ENCODE measurements at regions not wholly inside any gene's neighbourhood (a gene's known extent, or its start where the extent isn't known, plus 50 kb on each side); places are given as distances from the start of the nearest gene placed in this dataset.

DNA sequence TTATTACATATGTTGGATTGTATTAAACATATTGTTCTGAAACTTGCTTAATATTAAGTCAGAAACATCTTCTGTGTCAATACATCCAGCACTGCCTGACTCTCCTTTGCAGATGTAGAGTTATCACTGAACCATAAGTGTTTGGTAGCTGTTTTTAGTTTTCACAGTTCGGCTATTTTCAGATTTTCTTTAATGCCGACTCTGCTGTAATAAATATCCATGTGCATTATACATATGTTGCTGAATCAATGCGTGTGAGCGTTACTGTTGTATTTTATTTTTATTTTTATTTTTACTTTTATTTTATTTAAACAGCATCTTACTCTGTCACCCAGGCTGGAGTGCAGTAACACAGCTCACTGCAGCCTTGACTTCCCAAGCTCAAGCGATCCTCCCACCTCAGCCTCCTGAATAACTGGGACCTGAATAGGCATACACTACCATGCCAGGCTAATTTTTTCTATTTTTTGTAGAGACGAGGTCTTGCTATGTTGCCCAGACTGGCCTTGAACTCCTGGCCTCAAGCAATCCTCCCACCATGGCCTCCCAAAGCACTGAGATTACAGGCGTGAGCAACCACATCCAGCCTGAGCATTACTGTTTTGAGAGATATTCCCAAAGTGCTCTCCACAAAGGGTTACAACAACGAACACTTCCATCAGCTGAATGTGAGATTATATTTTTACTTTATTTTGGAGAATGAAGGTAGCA lies 50.7 kb upstream of the NOCT start:
- no peak for DNase-seq (ENCODE audit: low read depth in 2 of 2)

DNA sequence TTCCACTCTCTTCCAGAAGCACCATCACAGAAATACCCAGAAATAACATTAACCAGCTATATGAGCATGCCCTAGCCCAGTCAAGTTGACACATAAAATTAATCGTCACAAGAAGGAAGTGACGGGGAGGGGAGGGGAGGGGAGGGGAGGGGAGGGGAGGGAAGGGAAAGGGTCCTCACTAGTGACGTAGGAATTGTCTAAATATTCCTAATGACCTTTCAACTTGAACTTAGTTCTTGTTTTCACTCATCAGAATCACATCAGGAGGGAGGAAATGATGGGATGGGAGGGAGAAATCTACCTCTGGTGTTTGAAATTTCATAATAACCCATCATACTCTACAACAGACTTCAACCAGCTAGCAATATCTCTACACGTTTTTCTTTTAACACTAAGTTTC lies 52.2 kb upstream of the NOCT start:
- DNase-seq (ENCODE audit: low read depth in 2 of 2): no peak

DNA sequence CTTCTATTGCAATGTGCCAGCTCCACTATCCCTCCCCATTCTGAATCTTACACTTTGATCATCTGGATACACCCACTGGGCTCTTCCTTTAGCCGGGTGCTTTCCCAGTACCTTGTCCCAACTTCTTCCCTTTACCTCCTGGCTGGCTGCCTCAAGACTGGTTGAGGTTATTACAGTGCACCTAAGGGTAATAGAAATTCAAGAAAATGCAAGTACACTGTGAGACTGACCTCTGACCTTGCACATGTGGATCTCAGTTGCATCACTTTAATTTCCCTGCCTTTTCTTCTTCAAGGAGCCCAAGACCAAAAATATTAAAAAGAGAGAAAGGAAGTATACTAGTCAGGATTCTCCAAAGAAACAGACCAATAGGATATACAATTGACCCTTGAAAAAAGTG lies 53.9 kb upstream of the NOCT start:
- no peak for DNase-seq (ENCODE audit: low read depth in 2 of 2)

DNA sequence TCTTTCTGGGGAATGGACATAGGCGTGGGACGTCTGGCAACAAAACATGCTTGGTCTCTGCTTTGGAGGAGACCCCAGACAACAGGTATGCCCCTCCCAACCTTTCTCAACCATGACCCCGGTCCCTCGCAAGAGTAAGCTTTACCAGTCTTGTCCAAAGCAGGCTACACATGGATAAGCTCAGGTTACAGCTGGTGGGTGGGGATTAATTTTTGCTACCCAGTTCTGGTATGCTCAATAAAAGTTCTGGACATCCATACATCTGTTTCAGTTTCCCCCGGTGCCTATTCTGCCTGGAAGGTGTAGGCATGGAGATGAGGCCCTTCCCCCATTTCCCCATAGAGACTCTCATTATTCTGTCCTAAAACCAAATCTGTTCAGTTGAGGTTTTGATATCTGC lies 54.5 kb upstream of the NOCT start:
- DNase-seq (ENCODE audit: low read depth in 2 of 2): no peak

- no peak for DNase-seq (ENCODE audit: low read depth in 2 of 2)
These were observed 55.3 kb upstream of the NOCT start for GRCh38 chr4:138960175-138960710.

DNA sequence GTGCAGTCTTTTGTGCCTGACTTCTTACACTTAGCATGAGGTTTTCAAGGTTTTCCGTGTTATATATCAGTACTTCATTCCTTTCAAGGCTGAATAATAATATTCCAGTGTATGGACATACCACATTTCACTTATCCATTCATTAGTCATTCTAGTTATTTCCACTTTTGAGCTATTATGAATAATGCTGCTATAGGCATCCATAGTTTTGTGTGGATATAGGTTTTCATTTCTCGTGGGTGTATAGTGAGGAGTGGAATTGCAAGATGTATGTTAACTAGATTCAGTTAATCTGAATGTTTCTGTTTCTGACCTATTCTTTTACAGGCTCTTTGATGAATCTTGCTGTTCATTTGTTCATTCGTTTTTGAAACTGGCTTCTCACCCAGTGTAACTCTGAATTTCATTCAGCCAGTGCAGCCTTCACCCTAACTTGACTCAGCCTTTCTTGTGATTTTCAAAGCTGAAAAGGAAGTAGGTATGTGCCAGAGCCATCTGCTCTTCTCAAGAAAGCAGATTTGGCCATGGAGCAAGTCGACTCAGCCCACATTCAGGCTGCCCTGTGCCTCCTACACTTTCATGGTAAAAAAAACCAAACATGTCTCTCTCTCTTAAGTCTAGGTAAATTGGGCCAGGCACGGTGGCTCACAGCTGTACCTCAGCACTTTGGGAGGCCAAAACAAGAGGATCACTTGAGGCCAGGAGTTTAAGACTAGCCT lies 56.3 kb upstream of the NOCT start:
- no peak for DNase-seq (ENCODE audit: low read depth in 2 of 2)

GRCh38 chr4:138958519-138958918 lies 57.1 kb upstream of the NOCT start:
- DNase-seq (ENCODE audit: low read depth in 2 of 2): no peak

- no peak for DNase-seq (ENCODE audit: low read depth in 2 of 2)
These were observed 58.3 kb upstream of the NOCT start for GRCh38 chr4:138957302-138957701.

- no peak for DNase-seq (ENCODE audit: low read depth in 2 of 2)
These were observed 61.2 kb upstream of the NOCT start for GRCh38 chr4:138954428-138954827.

- DNase-seq (ENCODE audit: low read depth in 2 of 2): no peak
These were observed 61.6 kb upstream of the NOCT start for GRCh38 chr4:138953961-138954371.

DNA sequence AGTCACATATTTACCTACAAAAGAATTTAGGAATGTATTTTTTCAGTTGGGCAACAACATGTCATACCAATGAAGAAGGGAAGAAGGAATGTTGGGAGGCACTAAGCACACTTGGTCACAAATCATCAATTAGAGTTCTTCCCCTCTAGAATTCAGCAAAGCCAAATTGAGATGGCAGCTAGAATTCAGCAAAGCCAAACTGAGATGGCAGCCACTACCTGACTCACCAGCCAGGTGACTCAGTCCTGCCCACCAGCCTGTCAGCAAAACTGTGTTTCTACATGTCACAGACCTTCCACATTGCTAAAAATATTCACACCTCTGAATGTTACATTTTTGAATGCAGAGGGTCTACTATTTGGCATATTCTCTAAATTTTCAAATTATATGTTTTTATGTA lies 63.2 kb upstream of the NOCT start:
- peak; percentile 4 to 15 for DNase-seq (ENCODE audit: low read depth in 2 of 2)

GRCh38 chr4:138951764-138952163 lies 63.8 kb upstream of the NOCT start:
- no peak for DNase-seq (ENCODE audit: low read depth in 2 of 2)

- DNase-seq (ENCODE audit: low read depth in 2 of 2): no peak
These were observed 65.7 kb upstream of the NOCT start for GRCh38 chr4:138949866-138950265.

DNA sequence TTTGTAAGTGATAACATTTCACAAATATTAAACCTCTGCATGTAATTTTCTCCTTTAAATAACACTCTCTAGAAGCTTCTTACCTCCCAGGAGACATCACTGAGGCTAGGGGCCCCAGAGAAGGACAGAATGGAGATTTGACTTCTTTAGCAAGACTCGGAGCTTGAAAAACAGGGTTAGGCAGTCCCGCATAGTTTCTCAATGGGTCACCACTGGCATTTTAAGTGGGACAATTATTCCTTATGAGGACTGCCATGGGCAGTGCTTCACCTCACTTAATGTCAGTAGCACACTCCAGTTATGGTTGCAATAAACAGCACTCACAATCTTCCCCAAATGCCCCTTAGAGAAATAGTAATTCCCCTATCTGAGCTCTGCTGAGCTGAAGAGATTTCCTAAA lies 66.7 kb upstream of the NOCT start:
- no peak for DNase-seq (ENCODE audit: low read depth in 2 of 2)

DNA sequence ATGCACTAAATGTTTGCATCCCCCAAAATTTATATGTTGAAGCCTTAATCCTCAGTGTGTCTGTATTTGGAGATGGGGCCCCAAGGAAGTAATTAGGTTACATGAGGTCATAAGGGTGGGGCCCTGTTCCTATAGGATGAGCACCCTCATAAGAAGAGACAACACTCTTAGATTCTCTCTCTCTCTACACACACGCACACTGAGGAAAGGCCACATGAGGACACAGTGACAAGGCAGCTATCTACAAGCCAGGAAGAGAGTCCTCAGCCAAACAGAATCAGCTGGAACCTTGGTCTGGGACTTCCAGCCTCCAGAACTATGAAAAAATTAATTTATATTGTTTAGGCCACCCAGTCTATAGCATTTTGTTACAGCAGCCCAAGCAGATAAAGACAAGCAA lies 69.3 kb upstream of the NOCT start:
- DNase-seq (ENCODE audit: low read depth in 2 of 2): no peak

DNA sequence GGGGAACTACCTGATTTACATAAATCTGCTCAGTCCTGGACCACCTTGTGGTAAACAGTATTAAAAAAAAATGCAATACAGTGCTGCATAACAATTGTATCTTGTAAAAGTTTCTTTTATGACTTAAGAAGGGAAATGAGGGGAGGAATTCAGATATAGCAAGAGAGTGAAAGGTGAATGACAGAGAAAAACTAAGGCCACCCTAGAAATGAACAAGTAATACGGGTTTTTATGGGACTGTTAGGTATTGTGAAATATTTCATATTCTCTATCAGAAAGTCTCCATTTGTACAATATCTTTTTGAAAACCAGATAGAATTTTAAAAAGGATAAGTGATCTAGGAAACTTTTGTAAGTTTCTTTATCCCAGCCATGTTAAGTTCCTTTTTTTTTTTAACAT lies 69.7 kb upstream of the NOCT start:
- DNase-seq (ENCODE audit: low read depth in 2 of 2): no peak

GRCh38 chr4:138945401-138945800 lies 70.2 kb upstream of the NOCT start:
- no peak for DNase-seq (ENCODE audit: low read depth in 2 of 2)

DNA sequence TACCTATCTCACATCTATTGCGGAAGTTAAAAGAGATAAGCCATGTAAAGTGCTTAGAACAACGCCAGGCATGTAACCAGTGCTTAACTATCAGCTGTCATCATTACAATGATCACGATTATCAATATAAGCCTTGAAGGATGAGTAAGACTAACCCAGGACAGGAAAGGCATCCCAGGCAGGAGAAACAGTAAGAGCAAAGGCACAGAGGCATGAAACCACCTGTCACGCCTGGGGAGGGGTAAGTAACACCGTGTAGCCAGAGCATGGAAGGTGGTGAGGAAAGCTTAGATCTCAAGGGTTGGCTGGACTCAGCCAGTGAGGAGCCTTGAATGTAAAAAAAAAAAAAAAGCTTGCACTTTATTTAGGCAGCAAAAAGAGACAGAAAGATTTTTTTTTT lies 71.7 kb upstream of the NOCT start:
- DNase-seq (ENCODE audit: low read depth in 2 of 2): no peak

- no peak for DNase-seq (ENCODE audit: low read depth in 2 of 2)
These were observed 74.5 kb upstream of the NOCT start for GRCh38 chr4:138941037-138941436.

DNA sequence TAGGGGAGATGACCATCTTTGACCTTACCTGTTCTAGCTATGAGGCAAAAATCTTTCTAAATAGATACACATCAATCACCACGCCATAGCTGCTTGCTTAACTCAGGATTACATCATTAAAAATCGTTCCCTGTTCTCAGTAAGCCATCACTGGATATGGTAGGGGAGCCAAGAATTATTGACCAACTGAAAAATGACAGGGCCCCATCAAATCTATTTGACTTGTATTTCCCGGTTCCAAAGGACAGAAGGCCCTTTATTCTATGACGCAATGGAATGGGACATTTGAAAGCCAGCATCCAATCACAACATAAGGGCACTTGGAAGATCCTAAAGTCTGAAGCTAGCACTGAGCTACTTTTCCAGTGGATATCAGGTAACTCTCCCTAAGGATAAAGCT lies 75.6 kb upstream of the NOCT start:
- no peak for DNase-seq (ENCODE audit: low read depth in 2 of 2)

DNA sequence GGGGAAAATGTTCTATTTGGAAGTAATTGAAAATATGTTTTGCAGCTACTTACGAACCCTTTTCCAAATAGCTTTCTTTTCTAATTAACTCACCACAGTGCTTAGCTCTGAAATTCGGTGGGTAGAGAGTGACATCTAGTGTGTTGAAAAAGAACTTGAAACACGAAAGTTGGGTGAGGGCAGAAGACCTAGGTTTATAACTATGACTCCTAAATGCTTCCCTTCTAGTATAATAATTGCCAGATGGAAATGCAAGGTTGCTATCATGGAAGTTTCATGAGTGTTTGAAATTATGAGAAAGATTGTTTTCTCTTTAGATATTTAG lies 77.3 kb upstream of the NOCT start:
- no peak for DNase-seq (ENCODE audit: low read depth in 2 of 2)

DNA sequence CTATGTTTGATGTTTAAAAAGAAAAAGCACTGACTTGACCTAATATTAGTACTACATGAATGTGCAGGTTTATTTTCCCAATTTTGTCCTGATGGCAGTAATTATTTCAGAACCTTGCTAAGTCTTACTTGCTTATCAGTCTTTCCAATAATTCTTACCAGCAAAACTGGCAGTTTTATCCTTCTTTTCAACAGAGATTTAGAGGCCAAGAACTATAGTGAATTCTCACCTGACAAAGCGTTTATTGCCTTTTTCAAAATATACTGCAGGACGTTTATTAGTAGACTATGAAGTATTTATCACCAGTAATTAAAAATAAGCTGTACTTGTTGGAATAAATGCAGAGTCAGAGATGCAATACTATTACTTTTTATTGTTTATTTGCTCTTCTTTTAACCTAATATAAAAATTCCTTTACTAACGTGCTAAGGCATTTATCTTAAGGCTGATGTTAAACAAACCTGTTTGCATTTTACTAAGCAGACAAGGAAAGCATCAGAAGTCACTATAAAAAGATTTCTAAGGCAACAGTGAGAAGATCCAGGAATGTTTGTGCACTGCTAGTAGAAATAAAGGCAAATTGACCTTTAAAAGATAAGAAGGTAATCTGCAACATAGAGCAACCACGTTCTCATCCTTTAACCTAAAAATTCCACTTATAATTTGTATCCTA lies 80.3 kb upstream of the NOCT start:
- DNase-seq (ENCODE audit: low read depth in 2 of 2): no peak

- no peak for DNase-seq (ENCODE audit: low read depth in 2 of 2)
These were observed 88.5 kb upstream of the NOCT start for GRCh38 chr4:138927072-138927471.
